Choroid plexus epithelial cell (primary cell): ENCODE measurements at regions not wholly inside any gene's neighbourhood (a gene's known extent, or its start where the extent isn't known, plus 50 kb on each side); places are given as distances from the start of the nearest gene placed in this dataset.

ENCODE experiments used
- DNase-seq: peaks from one replicate; pipeline ENCODE4 v3.0.0-alpha.2; 2010; ENCODE audit warnings: low read depth
- H3K4me3 ChIP-seq: 2 replicates; pipeline ENCODE4 v1.5.1; 2011; ENCODE audit warnings: low read depth, mild to moderate bottlenecking, control low read depth, low read length, moderate library complexity
- CTCF ChIP-seq: conservative IDR thresholded peaks from 2 replicates; pipeline ENCODE4 v1.5.1; 2011; ENCODE audit warnings: low read depth, mild to moderate bottlenecking, control low read depth, inconsistent platforms, low read length, moderate library complexity

- H3K4me3 ChIP-seq, result no peak overlapping the region
- no peak for TF ChIP-seq CTCF
Measured at GRCh38 chr13:99619207-99619606, 117.9 kb downstream of the TM9SF2 start.

DNA sequence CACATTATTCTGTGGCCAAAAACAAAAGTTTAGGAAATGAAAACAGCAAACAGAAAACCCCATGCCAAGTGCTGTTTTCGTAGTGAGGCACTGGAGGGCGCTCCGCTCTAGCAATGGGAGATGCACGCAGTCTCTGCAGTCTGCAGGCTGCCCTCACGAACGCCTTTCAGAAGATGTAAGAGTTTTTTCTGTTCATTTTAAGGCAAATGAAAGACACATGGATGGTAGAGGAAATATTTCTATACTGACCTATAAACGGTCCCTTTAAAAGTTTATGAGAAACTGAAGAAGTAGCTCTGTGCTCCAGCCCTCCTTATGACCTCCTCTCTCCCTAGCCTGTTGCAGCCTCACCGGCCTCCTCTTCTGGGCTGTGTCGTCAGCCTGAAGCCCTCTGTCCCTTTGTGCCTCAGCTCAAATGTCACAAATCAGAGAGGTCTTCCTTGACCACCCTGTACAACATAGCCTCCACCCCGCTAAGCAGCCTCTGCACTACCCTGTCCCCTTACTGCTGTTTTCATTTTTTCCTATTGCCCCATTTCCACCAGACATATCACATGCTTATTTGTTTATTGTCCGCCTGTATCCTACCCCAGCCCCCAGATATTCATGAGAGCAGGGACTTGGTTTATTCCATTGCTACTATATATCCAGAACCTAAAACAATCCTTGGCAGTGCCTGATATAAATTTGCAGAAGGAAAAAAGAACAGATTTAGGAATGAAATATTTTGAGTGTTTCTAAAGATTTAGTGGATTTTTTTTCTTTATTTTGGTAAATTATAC, 116.4 kb downstream of the TM9SF2 start:
- no peak overlapping the region for H3K4me3 ChIP-seq
- TF ChIP-seq CTCF, result peak; percentile 96
- peak; percentile 87 for DNase-seq

More at GRCh38 chr13:99619207-99619606, 117.9 kb downstream of the TM9SF2 start:
- no peak for DNase-seq

DNA sequence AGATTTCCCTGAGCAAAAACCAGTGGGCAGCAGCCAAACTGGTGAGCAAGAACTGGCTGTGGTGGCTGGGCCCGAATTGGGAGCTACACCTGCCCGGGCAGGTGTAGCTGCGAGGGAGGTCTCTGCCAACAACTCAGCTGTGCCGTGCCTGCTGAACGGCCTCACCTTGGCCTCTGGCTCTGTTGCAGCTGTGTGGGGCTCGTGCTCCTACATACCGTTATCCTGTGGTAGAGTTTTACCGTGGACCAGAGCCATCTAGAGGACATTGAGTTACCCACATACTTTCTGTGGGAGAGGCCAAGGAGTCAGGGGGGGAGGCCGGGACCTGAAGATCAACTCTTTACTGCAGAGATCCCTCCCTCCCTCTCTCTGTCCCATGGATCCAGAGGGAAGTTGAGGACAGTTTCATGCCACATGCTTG, 113.2 kb downstream of the TM9SF2 start:
- TF ChIP-seq CTCF, result peak; percentile 53
- H3K4me3 ChIP-seq, result no peak overlapping the region
- DNase-seq, result peak; percentile 58
